ENCODE measurements at regions not wholly inside any gene's neighbourhood (a gene's known extent, or its start where the extent isn't known, plus 50 kb on each side); places are given as distances from the start of the nearest gene placed in this dataset.

GRCh38 chr18:37861981-37862380 lies 296.4 kb upstream of the CELF4 start:
- TF ChIP-seq RBBP5 (IDR thresholded peaks at IDR 0.05; ENCODE audit: borderline replicate concordance, low read depth, low read length) (no peak), BRCA1 (IDR thresholded peaks at IDR 0.05; ENCODE audit: low read depth, low read length) (no peak), ASH2L (IDR thresholded peaks at IDR 0.05; ENCODE audit: low read length) (no peak), HDAC2 (IDR thresholded peaks at IDR 0.05; ENCODE audit: borderline replicate concordance in 1 of 2, low read depth in 2 of 2, low read length in 2 of 2) (no peak), NRF1 (IDR thresholded peaks at IDR 0.05; ENCODE audit: low read depth, low read length) (no peak), MAFK (IDR thresholded peaks at IDR 0.05; ENCODE audit: low read depth, low read length) (no peak), RAD21 (IDR thresholded peaks at IDR 0.05 in 1 of 2, conservative IDR thresholded peaks at IDR 0.05 in 1 of 2; ENCODE audit: low read depth in 2 of 2, low read length in 2 of 2) (no peak), KDM4A (IDR thresholded peaks at IDR 0.05; ENCODE audit: low read depth, low read length, severe bottlenecking) (no peak)
- TF ChIP-seq, protein P1, sequence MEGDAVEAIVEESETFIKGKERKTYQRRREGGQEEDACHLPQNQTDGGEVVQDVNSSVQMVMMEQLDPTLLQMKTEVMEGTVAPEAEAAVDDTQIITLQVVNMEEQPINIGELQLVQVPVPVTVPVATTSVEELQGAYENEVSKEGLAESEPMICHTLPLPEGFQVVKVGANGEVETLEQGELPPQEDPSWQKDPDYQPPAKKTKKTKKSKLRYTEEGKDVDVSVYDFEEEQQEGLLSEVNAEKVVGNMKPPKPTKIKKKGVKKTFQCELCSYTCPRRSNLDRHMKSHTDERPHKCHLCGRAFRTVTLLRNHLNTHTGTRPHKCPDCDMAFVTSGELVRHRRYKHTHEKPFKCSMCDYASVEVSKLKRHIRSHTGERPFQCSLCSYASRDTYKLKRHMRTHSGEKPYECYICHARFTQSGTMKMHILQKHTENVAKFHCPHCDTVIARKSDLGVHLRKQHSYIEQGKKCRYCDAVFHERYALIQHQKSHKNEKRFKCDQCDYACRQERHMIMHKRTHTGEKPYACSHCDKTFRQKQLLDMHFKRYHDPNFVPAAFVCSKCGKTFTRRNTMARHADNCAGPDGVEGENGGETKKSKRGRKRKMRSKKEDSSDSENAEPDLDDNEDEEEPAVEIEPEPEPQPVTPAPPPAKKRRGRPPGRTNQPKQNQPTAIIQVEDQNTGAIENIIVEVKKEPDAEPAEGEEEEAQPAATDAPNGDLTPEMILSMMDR (IDR thresholded peaks at IDR 0.05; ENCODE audit: control extremely low read depth in 1 of 3, insufficient read depth in 1 of 3, low read depth in 1 of 3, low read length in 3 of 3) = no peak

Measured in H1 (cell line).